ENCODE measurements at regions not wholly inside any gene's neighbourhood (a gene's known extent, or its start where the extent isn't known, plus 50 kb on each side); places are given as distances from the start of the nearest gene placed in this dataset.
"Not testable (repeated sequence)": the region's sequence is repeated elsewhere in the genome, so short reads cannot be mapped to it uniquely, and the experiment has no call there.

DNA sequence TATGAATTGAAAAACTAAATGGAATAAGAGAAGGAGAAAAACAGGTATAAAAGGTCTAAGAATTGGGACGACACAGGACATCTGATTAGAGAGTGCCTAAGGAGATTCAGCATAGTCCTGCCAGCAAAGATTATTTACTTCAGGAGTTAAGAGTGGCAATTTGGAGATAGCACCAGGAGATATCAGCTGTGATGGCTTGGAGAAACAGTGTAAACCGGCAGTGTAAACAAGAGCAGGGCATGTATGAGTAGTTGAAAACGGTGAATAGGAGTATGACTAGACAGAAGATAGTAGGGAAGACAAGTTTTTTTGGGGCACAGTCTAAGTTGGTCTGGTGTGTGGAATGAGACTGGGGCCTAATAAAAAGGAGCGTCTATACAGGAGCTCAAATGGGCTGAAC, 924.9 kb downstream of the QKI start:
- H3K4me1 ChIP-seq (ENCODE audit: control insufficient read depth, insufficient read depth, low read length); H3K27me3 ChIP-seq (ENCODE audit: control insufficient read depth, insufficient read depth, low read length); H3K36me3 ChIP-seq (ENCODE audit: control insufficient read depth, insufficient read depth, low read length); H3K4me3 ChIP-seq (ENCODE audit: low read depth, low read length); H3K9ac ChIP-seq (ENCODE audit: low read length); H3K27ac ChIP-seq (ENCODE audit: low read depth, low read length): not testable (repeated sequence)
- peaks cover 20% of the 10 kb centered on the region for H3K9me3 ChIP-seq (ENCODE audit: control insufficient read depth, insufficient read depth, low read depth, low read length)

GRCh38 chr6:164337925-164338397, 923.4 kb downstream of the QKI start:
- Histone ChIP-seq H3K9ac (ENCODE audit: low read length) (no peak overlapping the region), H3K27me3 (ENCODE audit: control insufficient read depth, insufficient read depth, low read length) (no peaks in the 10 kb centered on the region), H3K27ac (ENCODE audit: low read depth, low read length) (no peak overlapping the region), H3K4me1 (ENCODE audit: control insufficient read depth, insufficient read depth, low read length) (no peaks in the 10 kb centered on the region), H3K9me3 (ENCODE audit: control insufficient read depth, insufficient read depth, low read depth, low read length) (peaks cover 16% of the 10 kb centered on the region), H3K4me3 (ENCODE audit: low read depth, low read length) (no peak overlapping the region), H3K36me3 (ENCODE audit: control insufficient read depth, insufficient read depth, low read length) (peaks cover 6% of the 10 kb centered on the region; the same call in 1 of the 2 replicates)

DNA sequence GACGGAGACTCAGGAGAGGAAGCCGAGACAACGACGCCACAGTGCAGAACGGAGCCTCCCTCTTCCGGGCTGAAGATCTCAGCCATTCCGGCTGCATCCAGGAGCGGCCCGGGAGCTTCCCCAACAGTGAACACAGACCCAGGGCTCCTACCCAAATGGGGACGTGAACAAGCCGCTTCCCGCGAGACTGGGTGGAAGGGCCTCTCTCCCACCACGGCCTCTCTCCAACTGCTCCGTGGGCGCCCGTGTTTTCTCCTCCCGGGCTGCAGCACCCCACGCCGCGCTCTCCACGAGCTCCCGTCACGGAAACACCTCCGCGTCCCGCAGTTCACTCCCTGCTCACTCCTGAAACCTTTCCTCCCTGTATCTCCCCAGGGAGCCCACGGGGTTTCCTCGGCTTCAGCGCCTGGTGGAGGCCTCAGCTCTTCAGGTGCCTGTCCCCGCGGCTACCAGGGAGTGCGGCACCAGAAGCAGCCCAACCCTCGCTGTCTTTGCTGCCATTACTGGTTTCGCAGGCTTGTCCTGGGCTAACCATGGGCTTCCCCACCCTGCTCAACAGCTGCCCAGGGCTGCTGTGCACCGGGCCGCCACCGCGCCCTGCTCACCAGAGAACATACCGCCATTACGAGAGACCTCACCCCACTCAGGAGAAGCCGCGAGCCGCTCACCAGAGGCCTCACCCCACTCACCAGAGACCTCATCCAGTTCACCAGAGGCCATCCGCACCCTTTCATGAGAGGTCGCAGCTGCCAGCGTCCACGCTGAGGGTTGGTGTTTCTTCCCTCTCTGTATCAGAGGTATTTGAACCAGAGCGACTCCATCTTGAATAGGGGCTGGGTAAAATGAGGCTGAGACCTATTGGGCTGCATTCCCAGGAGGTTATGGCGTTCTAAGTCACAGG, 922.8 kb downstream of the QKI start:
- Histone ChIP-seq H3K27me3 (ENCODE audit: control insufficient read depth, insufficient read depth, low read length) (no peaks in the 10 kb centered on the region), H3K9ac (ENCODE audit: low read length) (no peak overlapping the region), H3K4me3 (ENCODE audit: low read depth, low read length) (no peak overlapping the region), H3K27ac (ENCODE audit: low read depth, low read length) (no peak overlapping the region), H3K4me1 (ENCODE audit: control insufficient read depth, insufficient read depth, low read length) (no peaks in the 10 kb centered on the region), H3K9me3 (ENCODE audit: control insufficient read depth, insufficient read depth, low read depth, low read length) (peaks cover 11% of the 10 kb centered on the region), H3K36me3 (ENCODE audit: control insufficient read depth, insufficient read depth, low read length) (peaks cover 6% of the 10 kb centered on the region; the same call in 1 of the 2 replicates)

- H3K4me1 ChIP-seq (ENCODE audit: control insufficient read depth, insufficient read depth, low read length), result no peaks in the 10 kb centered on the region
- H3K36me3 ChIP-seq (ENCODE audit: control insufficient read depth, insufficient read depth, low read length), result peaks cover 6% of the 10 kb centered on the region; the same call in 1 of the 2 replicates
- H3K9me3 ChIP-seq (ENCODE audit: control insufficient read depth, insufficient read depth, low read depth, low read length), result peaks cover 11% of the 10 kb centered on the region
- no peak overlapping the region for H3K9ac ChIP-seq (ENCODE audit: low read length)
- H3K27me3 ChIP-seq (ENCODE audit: control insufficient read depth, insufficient read depth, low read length), result no peaks in the 10 kb centered on the region
- no peak overlapping the region for H3K27ac ChIP-seq (ENCODE audit: low read depth, low read length)
- no peak overlapping the region for H3K4me3 ChIP-seq (ENCODE audit: low read depth, low read length)
Measured at GRCh38 chr6:164336455-164336854, 921.9 kb downstream of the QKI start.

GRCh38 chr6:164331026-164331425, 916.5 kb downstream of the QKI start:
- no peak overlapping the region for H3K27ac ChIP-seq (ENCODE audit: low read depth, low read length)
- no peaks in the 10 kb centered on the region for H3K4me1 ChIP-seq (ENCODE audit: control insufficient read depth, insufficient read depth, low read length)
- no peaks in the 10 kb centered on the region for H3K36me3 ChIP-seq (ENCODE audit: control insufficient read depth, insufficient read depth, low read length)
- H3K9me3 ChIP-seq (ENCODE audit: control insufficient read depth, insufficient read depth, low read depth, low read length), result no peaks in the 10 kb centered on the region
- H3K27me3 ChIP-seq (ENCODE audit: control insufficient read depth, insufficient read depth, low read length), result no peaks in the 10 kb centered on the region
- H3K4me3 ChIP-seq (ENCODE audit: low read depth, low read length), result no peak overlapping the region
- H3K9ac ChIP-seq (ENCODE audit: low read length), result no peak overlapping the region

DNA sequence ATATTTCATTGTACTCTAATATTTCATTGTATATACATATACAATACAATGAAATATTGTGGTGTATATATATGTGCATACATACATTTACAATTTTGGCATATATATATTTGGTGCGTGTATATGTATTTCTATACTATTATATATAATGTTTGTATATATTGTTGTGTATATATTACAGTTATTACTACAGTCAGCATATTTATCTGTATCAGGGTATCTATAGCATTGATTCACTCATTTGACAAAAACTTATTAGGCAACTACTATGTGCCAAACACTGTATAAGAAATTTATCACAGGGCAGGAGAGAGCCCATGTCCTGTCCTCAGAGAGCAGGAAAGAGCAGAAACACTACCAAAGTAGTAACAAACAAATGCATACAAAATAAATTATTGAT, 910.6 kb downstream of the QKI start:
- Histone ChIP-seq H3K9me3 (ENCODE audit: control insufficient read depth, insufficient read depth, low read depth, low read length) (0 out of 2 replicates have a peak, but pooled peaks cover 2% of the 10 kb centered on the region), H3K27me3 (ENCODE audit: control insufficient read depth, insufficient read depth, low read length) (no peaks in the 10 kb centered on the region), H3K4me1 (ENCODE audit: control insufficient read depth, insufficient read depth, low read length) (no peaks in the 10 kb centered on the region), H3K27ac (ENCODE audit: low read depth, low read length) (no peak overlapping the region), H3K4me3 (ENCODE audit: low read depth, low read length) (no peak overlapping the region), H3K36me3 (ENCODE audit: control insufficient read depth, insufficient read depth, low read length) (no peaks in the 10 kb centered on the region), H3K9ac (ENCODE audit: low read length) (no peak overlapping the region)

DNA sequence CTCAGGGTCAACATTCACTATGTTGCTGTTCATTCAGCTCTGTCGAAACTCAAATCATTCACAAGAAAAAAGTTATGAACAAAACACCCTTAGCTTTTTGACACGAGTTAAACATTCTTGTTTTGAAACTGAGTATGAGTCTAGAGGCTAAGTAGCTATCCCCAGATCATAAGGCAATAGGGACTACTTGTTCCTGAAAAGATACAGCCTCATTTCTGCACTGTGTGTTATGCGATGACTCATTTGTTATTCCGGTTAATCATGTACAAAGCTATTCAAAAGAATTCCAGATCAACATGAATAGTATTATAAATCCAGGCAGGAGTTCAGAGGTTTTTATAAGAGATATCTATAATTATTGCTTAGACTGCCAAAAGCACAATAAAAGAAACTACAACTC, 908.0 kb downstream of the QKI start:
- Histone ChIP-seq H3K36me3 (ENCODE audit: control insufficient read depth, insufficient read depth, low read length) (no peaks in the 10 kb centered on the region), H3K9me3 (ENCODE audit: control insufficient read depth, insufficient read depth, low read depth, low read length) (0 out of 2 replicates have a peak, but pooled peaks cover 2% of the 10 kb centered on the region), H3K27ac (ENCODE audit: low read depth, low read length) (no peak overlapping the region), H3K4me1 (ENCODE audit: control insufficient read depth, insufficient read depth, low read length) (no peaks in the 10 kb centered on the region), H3K9ac (ENCODE audit: low read length) (no peak overlapping the region), H3K4me3 (ENCODE audit: low read depth, low read length) (no peak overlapping the region), H3K27me3 (ENCODE audit: control insufficient read depth, insufficient read depth, low read length) (no peaks in the 10 kb centered on the region)

DNA sequence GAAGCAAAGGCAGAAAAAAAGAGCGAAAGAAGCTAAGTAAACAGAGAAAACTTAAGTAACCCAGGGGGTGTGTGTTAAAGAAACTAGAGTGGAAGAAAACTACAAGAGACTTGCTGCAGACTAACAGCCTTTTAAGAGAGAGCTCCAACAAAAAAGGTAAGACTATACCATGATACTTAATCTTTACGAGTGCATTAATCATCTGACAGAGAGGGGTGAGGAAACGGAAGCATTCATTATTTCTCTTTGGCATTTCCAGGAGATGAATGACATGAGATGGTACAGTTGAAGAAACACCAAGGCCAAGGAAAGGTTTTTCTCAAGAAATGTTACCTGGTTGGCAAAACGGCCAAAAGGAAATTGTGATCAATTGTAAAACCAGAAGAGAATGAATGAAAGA, 906.8 kb downstream of the QKI start:
- Histone ChIP-seq H3K36me3 (ENCODE audit: control insufficient read depth, insufficient read depth, low read length) (no peaks in the 10 kb centered on the region), H3K9ac (ENCODE audit: low read length) (no peak overlapping the region), H3K9me3 (ENCODE audit: control insufficient read depth, insufficient read depth, low read depth, low read length) (0 out of 2 replicates have a peak, but pooled peaks cover 2% of the 10 kb centered on the region), H3K4me3 (ENCODE audit: low read depth, low read length) (no peak overlapping the region), H3K27me3 (ENCODE audit: control insufficient read depth, insufficient read depth, low read length) (no peaks in the 10 kb centered on the region), H3K27ac (ENCODE audit: low read depth, low read length) (no peak overlapping the region), H3K4me1 (ENCODE audit: control insufficient read depth, insufficient read depth, low read length) (no peaks in the 10 kb centered on the region)

GRCh38 chr6:164315376-164315775, 900.9 kb downstream of the QKI start:
- Histone ChIP-seq H3K9ac (ENCODE audit: low read length) (no peak overlapping the region), H3K36me3 (ENCODE audit: control insufficient read depth, insufficient read depth, low read length) (no peaks in the 10 kb centered on the region), H3K9me3 (ENCODE audit: control insufficient read depth, insufficient read depth, low read depth, low read length) (no peaks in the 10 kb centered on the region), H3K4me3 (ENCODE audit: low read depth, low read length) (no peak overlapping the region), H3K27me3 (ENCODE audit: control insufficient read depth, insufficient read depth, low read length) (no peaks in the 10 kb centered on the region), H3K4me1 (ENCODE audit: control insufficient read depth, insufficient read depth, low read length) (no peaks in the 10 kb centered on the region), H3K27ac (ENCODE audit: low read depth, low read length) (no peak overlapping the region)

GRCh38 chr6:164308339-164308738, 893.8 kb downstream of the QKI start:
- H3K27me3 ChIP-seq (ENCODE audit: control insufficient read depth, insufficient read depth, low read length), result no peaks in the 10 kb centered on the region
- H3K36me3 ChIP-seq (ENCODE audit: control insufficient read depth, insufficient read depth, low read length), result no peaks in the 10 kb centered on the region
- no peak overlapping the region for H3K9ac ChIP-seq (ENCODE audit: low read length)
- no peaks in the 10 kb centered on the region for H3K4me1 ChIP-seq (ENCODE audit: control insufficient read depth, insufficient read depth, low read length)
- no peak overlapping the region for H3K4me3 ChIP-seq (ENCODE audit: low read depth, low read length)
- H3K9me3 ChIP-seq (ENCODE audit: control insufficient read depth, insufficient read depth, low read depth, low read length), result 0 out of 2 replicates have a peak, but pooled peaks cover 2% of the 10 kb centered on the region
- no peak overlapping the region for H3K27ac ChIP-seq (ENCODE audit: low read depth, low read length)

DNA sequence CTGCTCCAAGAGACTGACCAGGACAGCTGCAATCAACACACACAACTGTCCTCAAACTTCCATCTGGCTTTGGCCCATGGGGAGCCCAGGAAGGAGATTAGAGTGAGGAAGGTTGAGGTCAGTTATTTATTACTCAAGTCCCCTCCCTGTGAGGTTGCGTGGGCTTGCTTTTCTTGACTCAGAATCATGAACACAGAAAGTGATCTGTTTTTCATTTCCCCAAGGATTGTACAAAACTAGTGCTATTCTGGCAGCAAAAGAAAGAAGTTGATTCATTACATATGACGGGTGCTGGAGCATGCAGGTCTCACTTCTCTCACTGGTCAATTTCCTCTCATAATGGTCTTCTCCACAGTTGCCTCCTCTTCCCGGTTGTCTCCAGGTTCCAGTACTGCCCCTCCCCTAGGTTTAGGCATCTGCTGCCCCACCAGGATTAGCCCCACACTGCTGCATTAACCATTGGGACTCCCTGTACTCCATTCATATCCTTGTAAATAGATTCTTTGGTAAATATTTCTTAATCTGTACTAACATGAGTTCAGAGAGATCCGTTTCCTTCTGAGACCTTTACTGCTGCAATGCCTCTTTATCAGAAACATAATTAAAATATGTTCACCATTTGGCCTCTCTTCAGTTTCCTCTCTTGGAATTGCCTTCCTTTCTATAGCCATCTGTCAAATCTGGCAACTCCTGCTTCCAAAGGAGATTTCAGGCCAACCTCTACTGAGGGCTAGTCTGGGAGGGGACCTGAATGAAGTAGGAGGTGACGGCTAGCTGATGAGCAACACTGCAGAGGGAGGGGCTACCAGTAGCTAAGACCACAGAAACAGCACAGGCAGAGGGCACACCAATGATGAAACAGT, 888.8 kb downstream of the QKI start:
- Histone ChIP-seq H3K4me3 (ENCODE audit: low read depth, low read length) (no peak overlapping the region), H3K9ac (ENCODE audit: low read length) (no peak overlapping the region)

More for the DNA sequence above, 888.8 kb downstream of the QKI start:
- Histone ChIP-seq H3K36me3 (ENCODE audit: control insufficient read depth, insufficient read depth, low read length) (no peaks in the 10 kb centered on the region), H3K9me3 (ENCODE audit: control insufficient read depth, insufficient read depth, low read depth, low read length) (no peaks in the 10 kb centered on the region), H3K27ac (ENCODE audit: low read depth, low read length) (no peak overlapping the region), H3K4me1 (ENCODE audit: control insufficient read depth, insufficient read depth, low read length) (no peaks in the 10 kb centered on the region), H3K27me3 (ENCODE audit: control insufficient read depth, insufficient read depth, low read length) (no peaks in the 10 kb centered on the region)
